Mesendoderm (in vitro differentiated cells): ENCODE measurements at regions not wholly inside any gene's neighbourhood (a gene's known extent, or its start where the extent isn't known, plus 50 kb on each side); places are given as distances from the start of the nearest gene placed in this dataset.
A peak's percentile ranks its signal among the peaks of the same experiment; 100 is the strongest.

Experiments
- DNase-seq: peaks from one replicate; pipeline ENCODE4 v3.0.0; 2013
- H2AK5ac ChIP-seq: 2 replicates; pipeline ENCODE4 v1.6.1; 2013; ENCODE audit warnings: low read length, inconsistent platforms
- H2BK120ac ChIP-seq: 2 replicates; pipeline ENCODE4 v1.6.1; 2013; ENCODE audit warnings: low read depth, mild to moderate bottlenecking, low read length, moderate library complexity, mixed read lengths
- H2BK15ac ChIP-seq: replicated peaks from 2 replicates; pipeline ENCODE4 v1.6.1; 2013; ENCODE audit warnings: low read depth, mild to moderate bottlenecking, moderate library complexity
- H2BK5ac ChIP-seq: 2 replicates; pipeline ENCODE4 v1.6.1; 2013; ENCODE audit warnings: low read length, inconsistent platforms
- H3K18ac ChIP-seq: 2 replicates; pipeline ENCODE4 v1.6.1; 2013; ENCODE audit warnings: mild to moderate bottlenecking, low read length, mixed read lengths
- H3K23ac ChIP-seq: one replicate; pipeline ENCODE4 v1.6.1; 2013; ENCODE audit warnings: low read length
- H3K27ac ChIP-seq: 2 replicates; pipeline ENCODE4 v1.5.1; 2013; ENCODE audit warnings: low read depth, mild to moderate bottlenecking, inconsistent platforms, low read length, moderate library complexity
- H3K27me3 ChIP-seq: 2 replicates; pipeline ENCODE4 v1.6.1; 2013; ENCODE audit warnings: low read length, control low read depth, mild to moderate bottlenecking, inconsistent platforms; ENCODE audit not compliant: insufficient read depth, poor library complexity
- H3K36me3 ChIP-seq: 2 replicates; pipeline ENCODE4 v1.6.1; 2013; ENCODE audit warnings: low read length, inconsistent platforms; ENCODE audit not compliant: control insufficient read depth, insufficient read depth
- H3K4ac ChIP-seq: one replicate; pipeline ENCODE4 v1.6.1; 2013; ENCODE audit warnings: low read depth, mild to moderate bottlenecking, low read length, moderate library complexity
- H3K4me1 ChIP-seq: 2 replicates; pipeline ENCODE4 v1.6.1; 2013; ENCODE audit warnings: low read depth, low read length, inconsistent platforms; ENCODE audit not compliant: control insufficient read depth
- H3K4me2 ChIP-seq: 2 replicates; pipeline ENCODE4 v1.6.1; 2013; ENCODE audit warnings: low read length
- H3K4me3 ChIP-seq: 2 replicates; pipeline ENCODE4 v1.5.1; 2013; ENCODE audit warnings: mild to moderate bottlenecking, low read length
- H3K56ac ChIP-seq: one replicate; pipeline ENCODE4 v1.6.1; 2013; ENCODE audit warnings: low read length
- H3K79me1 ChIP-seq: 2 replicates; pipeline ENCODE4 v1.6.1; 2013; ENCODE audit warnings: low read length, inconsistent platforms
- H3K79me2 ChIP-seq: 2 replicates; pipeline ENCODE4 v1.6.1; 2013; ENCODE audit warnings: mild to moderate bottlenecking, low read length; ENCODE audit not compliant: control insufficient read depth, insufficient read depth
- H3K9ac ChIP-seq: 2 replicates; pipeline ENCODE4 v1.6.1; 2013; ENCODE audit warnings: low read length, inconsistent platforms
- H4K5ac ChIP-seq: one replicate; pipeline ENCODE4 v1.6.1; 2013; ENCODE audit warnings: low read length
- H4K8ac ChIP-seq: one replicate; pipeline ENCODE4 v1.6.1; 2013; ENCODE audit warnings: low read depth, mild to moderate bottlenecking, control low read depth, low read length, moderate library complexity
- WGBS: extraction: QIAGEN DNeasy Blood & Tissue Kit; methylation state at CpG from one replicate; pipeline ENCODE4 v1.1.7; 2013; ENCODE audit warnings: low lambda C conversion rate, missing lambda C conversion rate; ENCODE audit not compliant: insufficient coverage; ENCODE audit errors: extremely low coverage; 5-methylcytosine and 5-hydroxymethylcytosine counted together

GRCh38 chr7:84354030-84354429 is 159.4 kb upstream of the SEMA3A start:
- Histone ChIP-seq H3K4me2 (no peak overlapping the region), H2BK120ac (no peak overlapping the region), H3K9ac (no peak overlapping the region), H3K79me2 (no peaks in the 10 kb centered on the region), H3K4ac (no peak overlapping the region), H3K18ac (no peak overlapping the region), H3K56ac (no peak overlapping the region), H2BK15ac (no peak overlapping the region), H3K36me3 (no peaks in the 10 kb centered on the region), H2BK5ac (no peak overlapping the region), H4K8ac (no peak overlapping the region), H3K27me3 (no peaks in the 10 kb centered on the region), H3K4me3 (no peak overlapping the region), H3K4me1 (no peaks in the 10 kb centered on the region), H4K5ac (no peak overlapping the region), H2AK5ac (no peak overlapping the region), H3K27ac (no peak overlapping the region), H3K23ac (no peak overlapping the region), H3K79me1 (no peaks in the 10 kb centered on the region)
- DNase-seq: no peak

GRCh38 chr7:84339306-84339705 is 144.7 kb upstream of the SEMA3A start:
- H3K4me3 ChIP-seq: no peak overlapping the region
- no peak for DNase-seq
- no peak overlapping the region for H3K18ac ChIP-seq
- no peaks in the 10 kb centered on the region for H3K4me1 ChIP-seq
- no peak overlapping the region for H3K27ac ChIP-seq
- H3K9ac ChIP-seq: no peak overlapping the region
- H3K79me1 ChIP-seq: no peaks in the 10 kb centered on the region
- no CpG with 5 or more reads among the region's 1 CpG for WGBS
- H4K5ac ChIP-seq: no peak overlapping the region
- H4K8ac ChIP-seq: no peak overlapping the region
- H2BK15ac ChIP-seq: no peak overlapping the region
- no peak overlapping the region for H2AK5ac ChIP-seq
- H2BK120ac ChIP-seq: no peak overlapping the region
- no peak overlapping the region for H3K4ac ChIP-seq
- no peaks in the 10 kb centered on the region for H3K27me3 ChIP-seq
- H2BK5ac ChIP-seq: no peak overlapping the region
- H3K56ac ChIP-seq: no peak overlapping the region
- no peak overlapping the region for H3K4me2 ChIP-seq
- H3K36me3 ChIP-seq: no peaks in the 10 kb centered on the region
- H3K23ac ChIP-seq: no peak overlapping the region
- H3K79me2 ChIP-seq: no peaks in the 10 kb centered on the region

- H2BK15ac ChIP-seq: no peak overlapping the region
- H3K4me1 ChIP-seq: no peaks in the 10 kb centered on the region
- no peak overlapping the region for H3K27ac ChIP-seq
- DNase-seq: no peak
- H4K8ac ChIP-seq: no peak overlapping the region
- H3K79me1 ChIP-seq: no peaks in the 10 kb centered on the region
- H3K79me2 ChIP-seq: no peaks in the 10 kb centered on the region
- no peak overlapping the region for H2BK120ac ChIP-seq
- no peak overlapping the region for H3K4ac ChIP-seq
- H4K5ac ChIP-seq: no peak overlapping the region
- H2BK5ac ChIP-seq: no peak overlapping the region
- H3K56ac ChIP-seq: no peak overlapping the region
- no peak overlapping the region for H3K9ac ChIP-seq
- H3K4me2 ChIP-seq: no peak overlapping the region
- H3K18ac ChIP-seq: no peak overlapping the region
- H3K23ac ChIP-seq: no peak overlapping the region
- H2AK5ac ChIP-seq: no peak overlapping the region
- H3K36me3 ChIP-seq: no peaks in the 10 kb centered on the region
- no peak overlapping the region for H3K4me3 ChIP-seq
- WGBS: no CpG with 5 or more reads among the region's 2 CpGs
- H3K27me3 ChIP-seq: no peaks in the 10 kb centered on the region
Measured at GRCh38 chr7:84337429-84337828, 142.8 kb upstream of the SEMA3A start.

GRCh38 chr7:84336766-84337165 is 142.2 kb upstream of the SEMA3A start:
- Histone ChIP-seq H3K27me3 (no peaks in the 10 kb centered on the region), H3K79me1 (no peaks in the 10 kb centered on the region), H3K4me3 (no peak overlapping the region), H3K18ac (no peak overlapping the region), H3K23ac (no peak overlapping the region), H4K5ac (no peak overlapping the region), H3K27ac (no peak overlapping the region), H4K8ac (no peak overlapping the region), H2BK5ac (no peak overlapping the region), H2AK5ac (no peak overlapping the region), H2BK120ac (no peak overlapping the region), H3K4ac (no peak overlapping the region), H3K4me1 (no peaks in the 10 kb centered on the region), H2BK15ac (no peak overlapping the region), H3K9ac (no peak overlapping the region), H3K4me2 (no peak overlapping the region), H3K36me3 (no peaks in the 10 kb centered on the region), H3K79me2 (no peaks in the 10 kb centered on the region), H3K56ac (no peak overlapping the region)
- no peak for DNase-seq
- WGBS: no CpG with 5 or more reads among the region's 1 CpG

- H2BK5ac ChIP-seq: no peak overlapping the region
- H3K79me1 ChIP-seq: no peaks in the 10 kb centered on the region
- DNase-seq: peak; percentile 73
- no peak overlapping the region for H2BK15ac ChIP-seq
- no peak overlapping the region for H4K5ac ChIP-seq
- H2AK5ac ChIP-seq: no peak overlapping the region
- no peak overlapping the region for H3K4me2 ChIP-seq
- no peak overlapping the region for H3K4ac ChIP-seq
- no peak overlapping the region for H4K8ac ChIP-seq
- no peak overlapping the region for H3K9ac ChIP-seq
- no peak overlapping the region for H3K56ac ChIP-seq
- H3K27me3 ChIP-seq: no peaks in the 10 kb centered on the region
- H3K4me1 ChIP-seq: no peaks in the 10 kb centered on the region
- H3K27ac ChIP-seq: no peak overlapping the region
- no peak overlapping the region for H3K18ac ChIP-seq
- H3K23ac ChIP-seq: no peak overlapping the region
- no peak overlapping the region for H3K4me3 ChIP-seq
- WGBS: no CpG with 5 or more reads among the region's 2 CpGs
- no peaks in the 10 kb centered on the region for H3K36me3 ChIP-seq
- no peaks in the 10 kb centered on the region for H3K79me2 ChIP-seq
- no peak overlapping the region for H2BK120ac ChIP-seq
Measured at GRCh38 chr7:84336303-84336702, 141.7 kb upstream of the SEMA3A start.

- Histone ChIP-seq H3K27ac (no peak overlapping the region), H3K18ac (no peak overlapping the region), H2AK5ac (no peak overlapping the region), H3K4me3 (no peak overlapping the region), H3K4me2 (no peak overlapping the region), H3K23ac (no peak overlapping the region), H3K4me1 (no peaks in the 10 kb centered on the region), H2BK5ac (no peak overlapping the region), H3K36me3 (no peaks in the 10 kb centered on the region), H3K27me3 (no peaks in the 10 kb centered on the region), H3K9ac (no peak overlapping the region), H3K4ac (no peak overlapping the region), H2BK15ac (no peak overlapping the region), H2BK120ac (no peak overlapping the region), H3K56ac (no peak overlapping the region), H3K79me1 (no peaks in the 10 kb centered on the region), H4K5ac (no peak overlapping the region), H3K79me2 (no peaks in the 10 kb centered on the region), H4K8ac (no peak overlapping the region)
- no CpG with 5 or more reads among the region's 3 CpGs for WGBS
- no peak for DNase-seq
Measured at GRCh38 chr7:84331616-84332015, 137.0 kb upstream of the SEMA3A start.
